ENCODE measurements at regions not wholly inside any gene's neighbourhood (a gene's known extent, or its start where the extent isn't known, plus 50 kb on each side); places are given as distances from the start of the nearest gene placed in this dataset.

DNA sequence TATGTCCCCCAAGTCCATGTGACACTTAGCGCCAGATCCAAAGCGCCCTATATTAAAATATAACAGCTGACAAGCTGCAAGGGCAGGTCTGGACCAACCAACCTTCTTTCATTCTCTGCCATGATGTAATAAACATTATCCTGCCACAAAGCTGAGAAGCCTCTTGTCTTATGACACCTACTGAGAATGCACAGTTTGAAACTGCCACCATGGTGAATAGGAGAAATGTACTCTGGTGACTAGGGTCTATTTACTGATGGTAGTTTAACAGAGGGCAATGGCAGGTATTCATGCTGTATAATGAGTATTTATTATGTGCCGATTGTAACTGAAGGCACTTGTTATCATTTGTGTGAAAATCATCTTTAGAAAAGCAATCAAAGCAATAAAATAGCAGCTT is 634.0 kb downstream of the OTOL1 start:
- TF ChIP-seq, protein P1, sequence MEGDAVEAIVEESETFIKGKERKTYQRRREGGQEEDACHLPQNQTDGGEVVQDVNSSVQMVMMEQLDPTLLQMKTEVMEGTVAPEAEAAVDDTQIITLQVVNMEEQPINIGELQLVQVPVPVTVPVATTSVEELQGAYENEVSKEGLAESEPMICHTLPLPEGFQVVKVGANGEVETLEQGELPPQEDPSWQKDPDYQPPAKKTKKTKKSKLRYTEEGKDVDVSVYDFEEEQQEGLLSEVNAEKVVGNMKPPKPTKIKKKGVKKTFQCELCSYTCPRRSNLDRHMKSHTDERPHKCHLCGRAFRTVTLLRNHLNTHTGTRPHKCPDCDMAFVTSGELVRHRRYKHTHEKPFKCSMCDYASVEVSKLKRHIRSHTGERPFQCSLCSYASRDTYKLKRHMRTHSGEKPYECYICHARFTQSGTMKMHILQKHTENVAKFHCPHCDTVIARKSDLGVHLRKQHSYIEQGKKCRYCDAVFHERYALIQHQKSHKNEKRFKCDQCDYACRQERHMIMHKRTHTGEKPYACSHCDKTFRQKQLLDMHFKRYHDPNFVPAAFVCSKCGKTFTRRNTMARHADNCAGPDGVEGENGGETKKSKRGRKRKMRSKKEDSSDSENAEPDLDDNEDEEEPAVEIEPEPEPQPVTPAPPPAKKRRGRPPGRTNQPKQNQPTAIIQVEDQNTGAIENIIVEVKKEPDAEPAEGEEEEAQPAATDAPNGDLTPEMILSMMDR (IDR thresholded peaks at IDR 0.05) = no peak
- TF ChIP-seq NRF1 (IDR thresholded peaks at IDR 0.05; ENCODE audit: low read depth, low read length) (no peak), CHD2 (IDR thresholded peaks at IDR 0.05; ENCODE audit: low read length, partially characterized antibody) (no peak), SMC3 (IDR thresholded peaks at IDR 0.05; ENCODE audit: low read depth, low read length) (no peak), FOXM1 (IDR thresholded peaks at IDR 0.05; ENCODE audit: low read depth) (no peak), TAF1 (IDR thresholded peaks at IDR 0.05; ENCODE audit: borderline replicate concordance, low read depth, low read length) (no peak), EP300 (IDR thresholded peaks at IDR 0.05; ENCODE audit: borderline replicate concordance in 1 of 2, low read depth in 1 of 2, low read length in 1 of 2) (no peak)
